ENCODE measurements at regions not wholly inside any gene's neighbourhood (a gene's known extent, or its start where the extent isn't known, plus 50 kb on each side); places are given as distances from the start of the nearest gene placed in this dataset.
A peak's percentile ranks its signal among the peaks of the same experiment; 100 is the strongest.

DNA sequence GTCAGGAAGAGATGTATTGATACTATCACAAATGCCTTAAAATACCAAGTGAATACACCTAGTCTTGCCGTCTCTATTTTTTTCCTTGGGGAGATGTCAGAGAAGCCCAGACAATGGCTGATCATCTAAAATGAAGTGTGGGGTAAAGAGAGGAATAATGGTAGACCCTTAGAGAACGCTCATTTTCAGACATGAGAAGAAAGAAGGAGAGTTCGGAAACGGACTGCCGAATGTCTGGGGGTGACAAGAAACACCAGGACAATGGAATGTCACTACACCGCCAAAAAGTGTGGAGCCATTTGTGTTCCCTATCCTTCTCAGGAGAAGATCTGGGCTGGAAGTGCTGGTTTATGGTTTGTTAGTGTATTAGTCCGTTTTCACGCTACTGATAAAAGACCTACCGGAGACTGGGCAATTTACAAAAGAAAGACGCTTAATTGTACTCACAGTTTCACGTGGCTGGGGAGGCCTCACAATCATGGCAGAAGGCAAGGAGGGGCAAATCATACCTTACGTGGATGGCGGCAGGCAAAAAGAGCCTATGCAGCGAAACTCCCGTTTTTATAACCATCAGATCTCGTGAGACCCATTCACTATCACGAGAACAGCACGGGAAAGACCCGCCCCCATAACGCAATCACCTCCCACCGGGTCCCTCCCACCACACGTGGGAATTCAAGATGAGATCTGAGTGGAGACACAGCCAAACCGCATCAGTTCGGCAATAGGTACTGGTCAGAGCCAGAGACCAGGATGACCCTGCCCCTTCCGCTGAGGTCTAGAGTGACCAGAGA, 743.7 kb downstream of the GALR1 start:
- Histone ChIP-seq H3K4me3 (ENCODE audit: insufficient read length, low read depth) (no peak overlapping the region), H3K9ac (ENCODE audit: insufficient read length, low read depth) (no peak overlapping the region), H3K36me3 (ENCODE audit: insufficient read depth, insufficient read length, low read length) (no peaks in the 10 kb centered on the region), H3K27me3 (ENCODE audit: insufficient read depth, insufficient read length) (no peaks in the 10 kb centered on the region), H3K9me3 (ENCODE audit: insufficient read depth, low read length) (no peaks in the 10 kb centered on the region), H3K4me1 (ENCODE audit: insufficient read depth, insufficient read length) (no peaks in the 10 kb centered on the region)
- TF ChIP-seq YY1 (IDR thresholded peaks at IDR 0.05; ENCODE audit: insufficient read depth, insufficient read length): no peak
- no peak for TF ChIP-seq ZNF274 (IDR thresholded peaks at IDR 0.05; ENCODE audit: low read depth, low read length)
- no peak for TF ChIP-seq SUZ12 (IDR thresholded peaks at IDR 0.05; ENCODE audit: extremely low read depth, insufficient read depth, insufficient read length)
- no peak for DNase-seq (ENCODE audit: low read depth, low spot score)

DNA sequence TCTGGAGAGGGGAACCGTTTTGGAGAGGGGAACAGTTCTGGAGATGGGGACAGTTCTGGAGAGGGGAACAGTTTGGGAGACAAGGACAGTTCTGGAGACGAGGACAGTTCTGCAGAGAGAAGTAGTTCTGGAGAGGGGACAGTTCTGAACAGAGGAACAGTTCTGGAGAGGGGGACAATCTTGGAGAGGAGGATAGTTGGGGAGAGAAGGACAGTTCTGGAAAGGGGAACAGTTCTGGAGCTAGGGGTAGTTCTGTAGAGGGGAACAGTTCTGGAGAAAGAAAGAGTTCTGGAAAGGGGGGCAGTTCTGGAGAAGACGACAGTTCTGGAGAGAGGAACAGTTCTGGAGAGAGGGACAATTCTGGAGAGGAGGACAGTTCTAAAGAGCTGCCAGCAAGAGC, 745.9 kb downstream of the GALR1 start:
- no peak for DNase-seq (ENCODE audit: low read depth, low spot score)
- no peak overlapping the region for H3K9ac ChIP-seq (ENCODE audit: insufficient read length, low read depth)
- TF ChIP-seq ZNF274 (IDR thresholded peaks at IDR 0.05; ENCODE audit: low read depth, low read length): no peak
- no peak for TF ChIP-seq SUZ12 (IDR thresholded peaks at IDR 0.05; ENCODE audit: extremely low read depth, insufficient read depth, insufficient read length)
- no peak for TF ChIP-seq YY1 (IDR thresholded peaks at IDR 0.05; ENCODE audit: insufficient read depth, insufficient read length)
- H3K4me3 ChIP-seq (ENCODE audit: insufficient read length, low read depth): no peak overlapping the region
- H3K4me1 ChIP-seq (ENCODE audit: insufficient read depth, insufficient read length): no peaks in the 10 kb centered on the region
- no peaks in the 10 kb centered on the region for H3K27me3 ChIP-seq (ENCODE audit: insufficient read depth, insufficient read length)
- H3K9me3 ChIP-seq (ENCODE audit: insufficient read depth, low read length): peaks cover 4% of the 10 kb centered on the region; the same call in 1 of the 2 replicates
- H3K36me3 ChIP-seq (ENCODE audit: insufficient read depth, insufficient read length, low read length): no peaks in the 10 kb centered on the region

GRCh38 chr18:77996737-77997136, 747.1 kb downstream of the GALR1 start:
- DNase-seq (ENCODE audit: low read depth, low spot score): no peak
- no peak overlapping the region for H3K9ac ChIP-seq (ENCODE audit: insufficient read length, low read depth)
- H3K4me3 ChIP-seq (ENCODE audit: insufficient read length, low read depth): no peak overlapping the region
- H3K36me3 ChIP-seq (ENCODE audit: insufficient read depth, insufficient read length, low read length): no peaks in the 10 kb centered on the region
- H3K27me3 ChIP-seq (ENCODE audit: insufficient read depth, insufficient read length): no peaks in the 10 kb centered on the region
- H3K4me1 ChIP-seq (ENCODE audit: insufficient read depth, insufficient read length): no peaks in the 10 kb centered on the region
- TF ChIP-seq SUZ12 (IDR thresholded peaks at IDR 0.05; ENCODE audit: extremely low read depth, insufficient read depth, insufficient read length) (no peak), YY1 (IDR thresholded peaks at IDR 0.05; ENCODE audit: insufficient read depth, insufficient read length) (no peak), ZNF274 (IDR thresholded peaks at IDR 0.05; ENCODE audit: low read depth, low read length) (no peak)
- H3K9me3 ChIP-seq (ENCODE audit: insufficient read depth, low read length): peaks cover 11% of the 10 kb centered on the region; the same call in 1 of the 2 replicates

- H3K36me3 ChIP-seq (ENCODE audit: insufficient read depth, insufficient read length, low read length): no peaks in the 10 kb centered on the region
- no peak overlapping the region for H3K4me3 ChIP-seq (ENCODE audit: insufficient read length, low read depth)
- H3K9ac ChIP-seq (ENCODE audit: insufficient read length, low read depth): no peak overlapping the region
- H3K9me3 ChIP-seq (ENCODE audit: insufficient read depth, low read length): peaks cover 19% of the 10 kb centered on the region; the same call in 1 of the 2 replicates
- no peak for TF ChIP-seq YY1 (IDR thresholded peaks at IDR 0.05; ENCODE audit: insufficient read depth, insufficient read length)
- no peaks in the 10 kb centered on the region for H3K4me1 ChIP-seq (ENCODE audit: insufficient read depth, insufficient read length)
- H3K27me3 ChIP-seq (ENCODE audit: insufficient read depth, insufficient read length): no peaks in the 10 kb centered on the region
- no peak for DNase-seq (ENCODE audit: low read depth, low spot score)
These were observed 752.2 kb downstream of the GALR1 start for GRCh38 chr18:78001811-78002210.

GRCh38 chr18:78006006-78006773, 756.5 kb downstream of the GALR1 start:
- Histone ChIP-seq H3K4me1 (ENCODE audit: insufficient read depth, insufficient read length) (no peaks in the 10 kb centered on the region), H3K9ac (ENCODE audit: insufficient read length, low read depth) (no peak overlapping the region), H3K36me3 (ENCODE audit: insufficient read depth, insufficient read length, low read length) (no peaks in the 10 kb centered on the region), H3K9me3 (ENCODE audit: insufficient read depth, low read length) (peaks cover 14% of the 10 kb centered on the region; the same call in 1 of the 2 replicates), H3K4me3 (ENCODE audit: insufficient read length, low read depth) (no peak overlapping the region), H3K27me3 (ENCODE audit: insufficient read depth, insufficient read length) (no peaks in the 10 kb centered on the region)
- TF ChIP-seq YY1 (IDR thresholded peaks at IDR 0.05; ENCODE audit: insufficient read depth, insufficient read length) (no peak), ZNF274 (IDR thresholded peaks at IDR 0.05; ENCODE audit: low read depth, low read length) (no peak), SUZ12 (IDR thresholded peaks at IDR 0.05; ENCODE audit: extremely low read depth, insufficient read depth, insufficient read length) (no peak)
- DNase-seq (ENCODE audit: low read depth, low spot score): peak; percentile 35

DNA sequence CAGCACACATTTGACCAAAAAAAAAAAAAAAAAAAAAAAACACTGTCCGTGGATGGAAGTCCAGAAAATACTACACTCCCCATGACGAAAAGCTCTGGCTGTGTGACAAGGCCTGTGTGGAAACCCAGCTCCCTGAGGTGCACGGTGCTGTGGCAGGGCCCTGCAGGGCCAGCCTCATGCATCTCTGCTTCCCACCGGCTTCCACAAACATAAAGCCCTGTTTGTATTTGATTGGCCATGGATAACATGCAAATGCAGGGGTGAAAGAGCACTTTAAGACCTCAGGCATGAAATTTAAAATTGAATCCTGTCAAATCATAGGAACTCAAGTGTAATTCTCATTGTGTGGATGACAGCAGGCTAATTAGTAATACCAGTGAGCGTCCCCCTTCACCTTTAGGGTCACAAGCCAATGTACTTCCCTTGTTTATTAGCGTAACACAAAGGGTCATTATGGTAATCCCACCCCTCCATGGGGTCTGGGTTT, 757.2 kb downstream of the GALR1 start:
- Histone ChIP-seq H3K4me3 (ENCODE audit: insufficient read length, low read depth) (no peak overlapping the region), H3K4me1 (ENCODE audit: insufficient read depth, insufficient read length) (no peaks in the 10 kb centered on the region), H3K36me3 (ENCODE audit: insufficient read depth, insufficient read length, low read length) (no peaks in the 10 kb centered on the region), H3K27me3 (ENCODE audit: insufficient read depth, insufficient read length) (no peaks in the 10 kb centered on the region), H3K9me3 (ENCODE audit: insufficient read depth, low read length) (peaks cover 7% of the 10 kb centered on the region; the same call in 1 of the 2 replicates), H3K9ac (ENCODE audit: insufficient read length, low read depth) (no peak overlapping the region)
- DNase-seq (ENCODE audit: low read depth, low spot score): peak; percentile 23
- TF ChIP-seq YY1 (IDR thresholded peaks at IDR 0.05; ENCODE audit: insufficient read depth, insufficient read length): no peak
- TF ChIP-seq ZNF274 (IDR thresholded peaks at IDR 0.05; ENCODE audit: low read depth, low read length): no peak
- TF ChIP-seq SUZ12 (IDR thresholded peaks at IDR 0.05; ENCODE audit: extremely low read depth, insufficient read depth, insufficient read length): no peak

DNA sequence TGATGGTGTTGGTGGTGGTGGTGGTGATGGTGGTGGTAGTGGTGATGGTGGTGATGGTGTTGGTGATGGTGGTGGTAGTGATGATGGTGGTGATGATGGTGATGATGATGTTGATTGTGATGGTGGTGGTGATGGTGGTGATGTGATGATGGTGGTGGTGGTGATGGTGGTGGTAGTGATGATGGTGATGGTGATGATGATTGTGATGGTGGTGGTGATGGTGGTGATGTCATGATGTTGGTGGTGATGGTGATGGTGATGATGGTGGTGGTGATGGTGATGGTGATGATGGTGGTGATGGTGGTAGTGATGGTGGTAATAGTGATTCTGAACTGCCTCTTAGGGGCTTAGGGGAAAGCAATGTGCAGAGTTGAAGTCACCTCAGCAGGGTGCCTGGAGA, 760.7 kb downstream of the GALR1 start:
- DNase-seq (ENCODE audit: low read depth, low spot score): no peak
- no peaks in the 10 kb centered on the region for H3K36me3 ChIP-seq (ENCODE audit: insufficient read depth, insufficient read length, low read length)
- H3K9me3 ChIP-seq (ENCODE audit: insufficient read depth, low read length): no peaks in the 10 kb centered on the region
- no peak overlapping the region for H3K9ac ChIP-seq (ENCODE audit: insufficient read length, low read depth)
- TF ChIP-seq SUZ12 (IDR thresholded peaks at IDR 0.05; ENCODE audit: extremely low read depth, insufficient read depth, insufficient read length): no peak
- TF ChIP-seq ZNF274 (IDR thresholded peaks at IDR 0.05; ENCODE audit: low read depth, low read length): no peak
- no peak for TF ChIP-seq YY1 (IDR thresholded peaks at IDR 0.05; ENCODE audit: insufficient read depth, insufficient read length)
- no peaks in the 10 kb centered on the region for H3K27me3 ChIP-seq (ENCODE audit: insufficient read depth, insufficient read length)
- no peak overlapping the region for H3K4me3 ChIP-seq (ENCODE audit: insufficient read length, low read depth)
- no peaks in the 10 kb centered on the region for H3K4me1 ChIP-seq (ENCODE audit: insufficient read depth, insufficient read length)
